Naive thymus-derived CD4-positive, alpha-beta T cell (primary cell): ENCODE measurements at regions not wholly inside any gene's neighbourhood (a gene's known extent, or its start where the extent isn't known, plus 50 kb on each side); places are given as distances from the start of the nearest gene placed in this dataset.

Experiments used
- ATAC-seq: fragments of 150-1000 bp; cut with Tn5 transposase; 2 replicates; pipeline ENCODE4 v1.10.0; 2021; ENCODE audit warnings: mild to moderate bottlenecking, moderate library complexity
- CTCF ChIA-PET: fragments of 350-600 bp; sonication (Branson Sonifier 250); formaldehyde crosslinking; loops from one replicate; lab custom pipeline; 2021; ENCODE audit warnings: antibody characterized with exemption; lab: Charles Lee
- POLR2A ChIA-PET: fragments of 350-600 bp; sonication (Branson Sonifier 250); formaldehyde crosslinking; loops from one replicate; lab custom pipeline; 2021; ENCODE audit warnings: antibody characterized with exemption, inconsistent platforms; lab: Charles Lee
- DNase-seq, 9 donors: peaks; one replicate each; pipeline versions ENCODE4 v3.0.0 to v3.0.0-alpha.2; 2020 to 2022; ENCODE audit warnings: mixed read lengths in 1 of 9
- H3K27ac ChIP-seq: one replicate; pipeline ENCODE4 v1.7.0; 2013; ENCODE audit warnings: mild to moderate bottlenecking, low read depth, low read length, moderate library complexity
- H3K27me3 ChIP-seq, 2 donors: one replicate each; pipeline ENCODE4 v1.7.0; 2013; ENCODE audit warnings: low read length in 2 of 2, mild to moderate bottlenecking in 2 of 2, moderate library complexity in 2 of 2; ENCODE audit not compliant: control insufficient read depth in 2 of 2, insufficient read depth in 2 of 2
- H3K36me3 ChIP-seq, 3 experiments: 1 replicate in 2 of 3; 2 replicates in 1 of 3; pipeline ENCODE4 v1.7.0; 2013; ENCODE audit warnings: low read length in 3 of 3, mild to moderate bottlenecking in 3 of 3, moderate library complexity in 1 of 3; ENCODE audit not compliant: insufficient read depth in 3 of 3, control insufficient read depth in 2 of 3
- H3K4me1 ChIP-seq, 2 donors: one replicate each; pipeline ENCODE4 v1.7.0; 2013; ENCODE audit warnings: low read length in 2 of 2, mild to moderate bottlenecking in 2 of 2, moderate library complexity in 1 of 2; ENCODE audit not compliant: control insufficient read depth in 2 of 2, insufficient read depth in 2 of 2
- H3K4me3 ChIP-seq: 2 replicates; pipeline ENCODE4 v1.7.0; 2013; ENCODE audit warnings: mild to moderate bottlenecking, low read length
- H3K9me3 ChIP-seq, 3 experiments: 1 replicate in 2 of 3; 2 replicates in 1 of 3; pipeline ENCODE4 v1.7.0; 2013; ENCODE audit warnings: low read length in 3 of 3; ENCODE audit not compliant: control insufficient read depth in 2 of 3
- H3K27ac Mint-ChIP-seq, 9 donors: one replicate each; pipeline ENCODE4 v1.8.0; 2020 to 2022; ENCODE audit warnings: mixed read lengths in 9 of 9, mild to moderate bottlenecking in 8 of 9, moderate library complexity in 5 of 9, inconsistent platforms in 2 of 9
- H3K27me3 Mint-ChIP-seq, 5 donors: one replicate each; pipeline ENCODE4 v1.8.0; 2021 to 2022; ENCODE audit warnings: mixed read lengths in 5 of 5, mild to moderate bottlenecking in 1 of 5
- H3K36me3 Mint-ChIP-seq, 5 donors: one replicate each; pipeline ENCODE4 v1.8.0; 2020 to 2022; ENCODE audit warnings: mixed read lengths in 5 of 5, mild to moderate bottlenecking in 3 of 5, inconsistent platforms in 1 of 5
- H3K4me1 Mint-ChIP-seq, 7 donors: one replicate each; pipeline ENCODE4 v1.8.0; 2020 to 2022; ENCODE audit warnings: mixed read lengths in 7 of 7, mild to moderate bottlenecking in 3 of 7, inconsistent platforms in 1 of 7
- H3K4me3 Mint-ChIP-seq, 10 donors: one replicate each; pipeline ENCODE4 v1.8.0; 2020 to 2022; ENCODE audit warnings: mild to moderate bottlenecking in 10 of 10, mixed read lengths in 10 of 10, moderate library complexity in 6 of 10, inconsistent platforms in 2 of 10
- H3K9me3 Mint-ChIP-seq, 11 donors: one replicate each; pipeline ENCODE4 v1.8.0; 2020 to 2022; ENCODE audit warnings: mixed read lengths in 11 of 11, mild to moderate bottlenecking in 4 of 11, inconsistent platforms in 1 of 11, moderate library complexity in 1 of 11
- intact Hi-C, 2 donors: fragments of 100-400 bp; cut with micrococcal nuclease; formaldehyde crosslinking; loops; one replicate each; pipeline ENCODE4 v1.15.1; 2023

GRCh38 chr6:151733680-151734320 is 73.7 kb upstream of the ESR1 start:
- Histone ChIP-seq H3K9me3 (peaks cover 0 to 8% (median 0%) of the 10 kb centered on the region in 3 experiments), H3K4me3 (no peak overlapping the region), H3K4me1 (no peaks in the 10 kb centered on the region), H3K27ac (no peak overlapping the region), H3K27me3 (no peaks in the 10 kb centered on the region), H3K36me3 (no peaks in the 10 kb centered on the region)
- Mint-ChIP-seq H3K4me1 (peaks cover 0 to 6% (median 0%) of the 10 kb centered on the region in 7 donors), H3K27me3 (peaks cover 0 to 10% (median 0%) of the 10 kb centered on the region in 5 donors), H3K27ac (no peak overlapping the region), H3K36me3 (peaks cover 0 to 19% (median 5%) of the 10 kb centered on the region in 5 donors), H3K4me3 (no peak overlapping the region), H3K9me3 (peaks cover 0 to 10% (median 2%) of the 10 kb centered on the region in 11 donors)
- ChIA-PET POLR2A (interaction anchor here (1.4 kb wide), 1 partner anchor 17 kb away, joined by 4 read pairs; no protein-coding TSS in a partner anchor), CTCF (no interaction called here)
- ATAC-seq (no peak), DNase-seq (no peak)
- intact Hi-C loops: no loop called here

GRCh38 chr6:151738267-151738666 is 69.2 kb upstream of the ESR1 start:
- no peak overlapping the region for H3K27ac Mint-ChIP-seq
- no peaks in the 10 kb centered on the region for H3K4me1 Mint-ChIP-seq
- no peak for ATAC-seq
- no peaks in the 10 kb centered on the region for H3K4me1 ChIP-seq
- peaks cover 0 to 11% (median 4%) of the 10 kb centered on the region in 5 donors for H3K36me3 Mint-ChIP-seq
- intact Hi-C loops: no loop called here
- no peaks in the 10 kb centered on the region for H3K9me3 Mint-ChIP-seq
- H3K9me3 ChIP-seq: no peaks in the 10 kb centered on the region
- no peak overlapping the region for H3K4me3 Mint-ChIP-seq
- no peak for DNase-seq
- no peak overlapping the region for H3K27ac ChIP-seq
- H3K27me3 ChIP-seq: no peaks in the 10 kb centered on the region
- H3K27me3 Mint-ChIP-seq: peaks cover 0 to 28% (median 9%) of the 10 kb centered on the region in 5 donors
- ChIA-PET CTCF (no interaction called here), POLR2A (no interaction called here)
- no peaks in the 10 kb centered on the region for H3K36me3 ChIP-seq
- H3K4me3 ChIP-seq: no peak overlapping the region

DNA sequence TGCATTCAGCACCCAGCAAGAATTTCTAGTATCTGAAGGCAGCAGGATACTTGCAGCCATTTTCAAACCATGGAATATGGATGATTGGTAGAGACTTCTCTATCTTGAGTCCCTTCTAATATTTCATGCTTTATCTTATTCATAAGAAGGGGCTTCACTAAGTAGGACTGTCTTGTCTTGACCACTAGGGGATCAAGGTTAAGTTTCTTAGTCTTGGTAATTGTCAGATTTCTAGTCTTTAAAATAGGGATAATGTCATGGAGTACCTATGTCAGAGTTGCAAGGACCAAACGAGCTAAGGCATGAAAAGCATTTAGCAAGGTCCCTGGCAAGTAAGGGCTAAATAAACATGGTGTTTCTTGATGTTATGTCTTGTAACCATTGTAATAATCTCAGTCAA is 68.5 kb upstream of the ESR1 start:
- DNase-seq: no peak
- Histone ChIP-seq H3K27me3 (no peaks in the 10 kb centered on the region), H3K36me3 (no peaks in the 10 kb centered on the region), H3K27ac (no peak overlapping the region), H3K4me1 (no peaks in the 10 kb centered on the region), H3K4me3 (no peak overlapping the region), H3K9me3 (no peaks in the 10 kb centered on the region)
- H3K27me3 Mint-ChIP-seq: peaks cover 0 to 32% (median 9%) of the 10 kb centered on the region in 5 donors
- H3K4me1 Mint-ChIP-seq: no peaks in the 10 kb centered on the region
- intact Hi-C loops: no loop called here
- no peak overlapping the region for H3K27ac Mint-ChIP-seq
- H3K36me3 Mint-ChIP-seq: peaks cover 0 to 8% (median 4%) of the 10 kb centered on the region in 5 donors
- no peak overlapping the region for H3K4me3 Mint-ChIP-seq
- H3K9me3 Mint-ChIP-seq: no peaks in the 10 kb centered on the region
- ATAC-seq: no peak
- POLR2A ChIA-PET: no interaction called here
- CTCF ChIA-PET: no interaction called here

DNA sequence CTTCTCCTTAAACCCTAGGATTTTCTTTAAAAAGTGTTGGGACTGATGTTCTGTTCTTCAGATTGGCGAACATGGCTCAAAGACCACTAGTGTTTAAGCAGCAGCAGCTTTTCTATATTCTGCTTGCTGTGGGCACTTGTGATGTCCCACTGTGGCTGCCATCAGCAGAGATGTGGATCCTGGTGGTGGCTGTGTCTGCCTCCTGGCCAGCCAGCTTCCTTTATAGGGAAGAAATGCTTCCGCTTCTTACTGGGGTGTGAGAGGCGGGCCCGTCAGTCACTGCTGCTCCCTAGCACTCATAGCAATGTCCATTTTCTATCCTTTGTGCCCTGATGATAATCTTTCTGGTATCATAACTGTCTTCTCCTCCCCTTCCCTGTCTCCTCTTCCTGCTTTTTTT is 66.7 kb upstream of the ESR1 start:
- Histone ChIP-seq H3K9me3 (no peaks in the 10 kb centered on the region), H3K36me3 (no peaks in the 10 kb centered on the region), H3K27me3 (no peaks in the 10 kb centered on the region), H3K27ac (no peak overlapping the region), H3K4me1 (no peaks in the 10 kb centered on the region), H3K4me3 (no peak overlapping the region)
- CTCF ChIA-PET: interaction anchor here (1.5 kb wide), 1 partner anchor 11 kb away, joined by 4 read pairs; no protein-coding TSS in a partner anchor
- no peak overlapping the region for H3K4me3 Mint-ChIP-seq
- H3K36me3 Mint-ChIP-seq: peaks cover 0 to 16% (median 8%) of the 10 kb centered on the region in 5 donors
- POLR2A ChIA-PET: interaction anchor here (0.5 kb wide), 1 partner anchor 27 kb away, joined by 3 read pairs; no protein-coding TSS in a partner anchor
- ATAC-seq (no peak), DNase-seq (no peak)
- peaks cover 0 to 2% (median 0%) of the 10 kb centered on the region in 7 donors for H3K4me1 Mint-ChIP-seq
- intact Hi-C loops: no loop called here
- H3K27me3 Mint-ChIP-seq: peaks cover 0 to 32% (median 14%) of the 10 kb centered on the region in 5 donors
- H3K27ac Mint-ChIP-seq: no peak overlapping the region
- peaks cover 0 to 3% (median 0%) of the 10 kb centered on the region in 11 donors for H3K9me3 Mint-ChIP-seq

DNA sequence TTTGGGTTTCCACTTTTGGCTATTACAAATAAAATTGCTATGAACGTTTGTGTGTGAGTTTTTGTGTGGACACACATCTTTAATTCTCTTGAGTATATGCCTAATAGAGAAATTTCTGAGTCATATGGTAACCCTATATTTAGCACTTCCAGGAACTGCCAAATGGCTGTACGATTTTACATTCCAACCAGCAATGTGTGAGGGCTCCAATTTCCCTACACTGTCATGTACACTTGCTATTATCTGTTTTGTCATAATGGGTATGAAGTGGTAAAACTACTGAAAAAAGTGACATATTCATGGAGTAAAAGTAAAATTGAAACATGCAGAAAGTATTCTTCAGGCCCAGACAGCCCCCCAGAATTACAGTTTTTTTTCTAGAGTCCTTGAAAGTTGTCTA is 59.6 kb upstream of the ESR1 start:
- no peaks in the 10 kb centered on the region for H3K36me3 ChIP-seq
- Mint-ChIP-seq H3K4me1 (peaks cover 0 to 2% (median 0%) of the 10 kb centered on the region in 7 donors), H3K36me3 (peaks cover 0 to 15% (median 8%) of the 10 kb centered on the region in 5 donors), H3K27me3 (peaks cover 0 to 16% (median 7%) of the 10 kb centered on the region in 5 donors), H3K27ac (no peak overlapping the region), H3K9me3 (peaks cover 0 to 8% (median 0%) of the 10 kb centered on the region in 11 donors), H3K4me3 (no peak overlapping the region)
- no peaks in the 10 kb centered on the region for H3K4me1 ChIP-seq
- H3K27me3 ChIP-seq: no peaks in the 10 kb centered on the region
- H3K9me3 ChIP-seq: no peaks in the 10 kb centered on the region
- CTCF ChIA-PET: no interaction called here
- DNase-seq (no peak), ATAC-seq (no peak)
- intact Hi-C loops: no loop called here
- H3K4me3 ChIP-seq: no peak overlapping the region
- POLR2A ChIA-PET: no interaction called here
- H3K27ac ChIP-seq: no peak overlapping the region

GRCh38 chr6:151749341-151749740 is 58.1 kb upstream of the ESR1 start:
- Mint-ChIP-seq H3K36me3 (peaks cover 0 to 12% (median 10%) of the 10 kb centered on the region in 5 donors), H3K4me1 (peaks cover 0 to 2% (median 0%) of the 10 kb centered on the region in 7 donors), H3K27me3 (peaks cover 0 to 7% (median 4%) of the 10 kb centered on the region in 5 donors), H3K27ac (no peak overlapping the region), H3K4me3 (no peak overlapping the region), H3K9me3 (peaks cover 0 to 8% (median 0%) of the 10 kb centered on the region in 11 donors)
- no peak for ATAC-seq
- Histone ChIP-seq H3K4me3 (no peak overlapping the region), H3K27me3 (no peaks in the 10 kb centered on the region), H3K36me3 (no peaks in the 10 kb centered on the region), H3K9me3 (no peaks in the 10 kb centered on the region), H3K4me1 (no peaks in the 10 kb centered on the region), H3K27ac (no peak overlapping the region)
- intact Hi-C loops: no loop called here
- no peak for DNase-seq
- ChIA-PET CTCF (interaction anchor here (1.2 kb wide), 1 partner anchor 59 kb away, joined by 3 read pairs; no protein-coding TSS in a partner anchor), POLR2A (no interaction called here)
